Left ventricle myocardium inferior (tissue), 1 donor: ENCODE measurements at regions not wholly inside any gene's neighbourhood (a gene's known extent, or its start where the extent isn't known, plus 50 kb on each side); places are given as distances from the start of the nearest gene placed in this dataset.
"Not testable (repeated sequence)": the region's sequence is repeated elsewhere in the genome, so short reads cannot be mapped to it uniquely, and the experiment has no call there.

Experiments used
- DNase-seq: peaks from one replicate; pipeline ENCODE4 v3.0.0-alpha.2; 2020
- H3K27ac ChIP-seq: fragments of 200-600 bp; replicated peaks from 2 replicates; pipeline ENCODE4 v1.8.0; 2021
- H3K27me3 ChIP-seq: fragments of 200-600 bp; 2 replicates; pipeline ENCODE4 v1.8.0; 2021; ENCODE audit warnings: low read depth
- H3K36me3 ChIP-seq: fragments of 200-600 bp; 2 replicates; pipeline ENCODE4 v1.8.0; 2021
- H3K4me1 ChIP-seq: fragments of 200-600 bp; 2 replicates; pipeline ENCODE4 v1.8.0; 2021
- H3K4me3 ChIP-seq: fragments of 200-600 bp; 2 replicates; pipeline ENCODE4 v1.8.0; 2021; ENCODE audit warnings: mild to moderate bottlenecking, moderate library complexity
- H3K9me3 ChIP-seq: fragments of 200-600 bp; replicated peaks from 2 replicates; pipeline ENCODE4 v1.8.0; 2021
- intact Hi-C: fragments of 100-400 bp; cut with micrococcal nuclease; formaldehyde crosslinking; loops from one replicate; pipeline ENCODE4 v1.11.0; 2022
- donor health status: DM: no; HTN: yes; CAD: no; lungs with severe emphysema.

DNA sequence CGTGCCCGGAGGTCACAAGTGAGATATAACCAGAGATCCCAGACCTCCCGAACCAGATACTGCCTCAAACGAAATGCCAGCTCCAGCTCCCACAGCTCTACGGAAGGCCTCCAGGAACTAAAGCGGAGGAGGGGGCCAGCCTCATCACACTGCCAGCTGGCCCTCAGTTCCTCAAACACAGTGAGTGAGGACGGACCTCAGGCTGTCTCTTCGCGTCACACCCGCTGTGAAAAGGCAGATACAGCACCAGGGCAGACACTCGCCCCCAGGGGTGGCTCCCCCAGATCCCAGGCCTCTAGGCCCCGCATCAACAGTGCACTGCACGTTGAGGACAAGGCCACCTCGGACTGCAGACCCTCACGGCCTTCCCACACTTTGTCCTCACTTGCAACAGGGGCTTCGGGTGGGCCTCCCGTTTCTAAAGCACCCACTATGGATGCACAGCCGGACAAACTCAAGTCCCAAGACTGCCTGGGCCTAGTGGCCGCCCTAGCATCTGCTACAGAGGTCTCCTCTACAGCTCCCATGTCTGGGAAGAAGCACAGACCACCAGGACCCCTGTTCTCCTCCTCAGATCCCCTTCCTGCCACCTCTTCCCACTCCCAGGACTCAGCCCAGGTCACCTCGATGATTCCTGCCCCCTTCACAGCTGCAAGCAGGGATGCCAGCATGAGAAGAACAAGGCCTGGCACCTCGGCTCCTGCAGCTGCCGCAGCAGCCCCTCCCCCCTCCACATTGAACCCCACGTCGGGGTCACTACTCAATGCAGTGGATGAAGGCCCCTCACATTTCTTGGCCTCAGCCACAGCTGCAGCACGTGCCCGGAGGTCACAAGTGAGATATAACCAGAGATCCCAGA is 149.3 kb upstream of the C1QTNF3 start:
- DNase-seq, result peak; percentile 25
- H3K9me3 ChIP-seq, H3K27ac ChIP-seq, intact Hi-C loops, H3K4me1 ChIP-seq, H3K27me3 ChIP-seq, H3K4me3 ChIP-seq: not testable (repeated sequence)
- H3K36me3 ChIP-seq, result peaks cover 24% of the 10 kb centered on the region

DNA sequence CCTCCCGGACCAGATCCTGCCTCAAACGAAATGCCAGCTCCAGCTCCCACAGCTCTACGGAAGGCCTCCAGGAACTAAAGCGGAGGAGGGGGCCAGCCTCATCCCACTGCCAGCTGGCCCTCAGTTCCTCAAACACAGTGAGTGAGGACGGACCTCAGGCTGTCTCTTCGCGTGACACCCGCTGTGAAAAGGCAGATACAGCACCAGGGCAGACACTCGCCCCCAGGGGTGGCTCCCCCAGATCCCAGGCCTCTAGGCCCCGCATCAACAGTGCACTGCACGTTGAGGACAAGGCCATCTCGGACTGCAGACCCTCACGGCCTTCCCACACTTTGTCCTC is 149.9 kb upstream of the C1QTNF3 start:
- H3K9me3 ChIP-seq, intact Hi-C loops, H3K4me3 ChIP-seq, H3K4me1 ChIP-seq, H3K27ac ChIP-seq, H3K27me3 ChIP-seq, DNase-seq: not testable (repeated sequence)
- peaks cover 24% of the 10 kb centered on the region for H3K36me3 ChIP-seq

DNA sequence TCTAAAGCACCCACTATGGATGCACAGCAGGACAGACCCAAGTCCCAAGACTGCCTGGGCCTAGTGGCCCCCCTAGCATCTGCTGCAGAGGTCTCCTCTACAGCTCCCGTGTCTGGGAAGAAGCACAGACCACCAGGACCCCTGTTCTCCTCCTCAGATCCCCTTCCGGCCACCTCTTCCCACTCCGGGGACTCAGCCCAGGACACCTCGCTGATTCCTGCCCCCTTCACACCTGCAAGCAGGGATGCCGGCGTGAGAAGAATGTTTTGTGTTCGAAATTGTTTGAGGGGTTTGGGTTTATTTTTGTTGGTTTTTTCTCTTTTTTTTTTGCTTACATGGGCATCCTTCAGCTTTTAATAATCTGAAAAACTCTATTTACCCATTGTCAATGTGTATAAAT is 150.3 kb upstream of the C1QTNF3 start:
- H3K9me3 ChIP-seq, intact Hi-C loops, H3K27me3 ChIP-seq, H3K4me1 ChIP-seq, H3K4me3 ChIP-seq, DNase-seq, H3K27ac ChIP-seq: not testable (repeated sequence)
- peaks cover 24% of the 10 kb centered on the region for H3K36me3 ChIP-seq

DNA sequence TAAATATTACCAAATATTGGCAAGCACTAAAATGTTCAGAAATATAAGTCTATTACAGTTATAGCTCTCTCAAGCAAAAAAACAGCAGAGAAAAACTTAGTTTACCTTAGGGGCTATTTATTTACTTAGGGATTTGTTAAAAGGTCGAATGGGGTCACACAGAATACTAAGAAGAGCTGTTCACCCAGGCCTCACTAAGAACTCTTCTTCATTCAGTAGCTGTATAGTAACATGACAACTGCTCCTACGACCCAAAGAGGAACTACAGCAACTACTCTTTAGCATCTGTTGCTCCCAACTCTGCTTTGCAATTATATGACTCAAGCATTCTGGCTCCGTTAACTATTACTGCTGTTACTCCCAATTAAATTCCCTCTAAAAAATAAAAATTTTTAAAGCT is 150.8 kb upstream of the C1QTNF3 start:
- H3K4me1 ChIP-seq, H3K4me3 ChIP-seq, H3K27ac ChIP-seq, H3K27me3 ChIP-seq, H3K9me3 ChIP-seq, intact Hi-C loops, DNase-seq: not testable (repeated sequence)
- H3K36me3 ChIP-seq, result peaks cover 24% of the 10 kb centered on the region

DNA sequence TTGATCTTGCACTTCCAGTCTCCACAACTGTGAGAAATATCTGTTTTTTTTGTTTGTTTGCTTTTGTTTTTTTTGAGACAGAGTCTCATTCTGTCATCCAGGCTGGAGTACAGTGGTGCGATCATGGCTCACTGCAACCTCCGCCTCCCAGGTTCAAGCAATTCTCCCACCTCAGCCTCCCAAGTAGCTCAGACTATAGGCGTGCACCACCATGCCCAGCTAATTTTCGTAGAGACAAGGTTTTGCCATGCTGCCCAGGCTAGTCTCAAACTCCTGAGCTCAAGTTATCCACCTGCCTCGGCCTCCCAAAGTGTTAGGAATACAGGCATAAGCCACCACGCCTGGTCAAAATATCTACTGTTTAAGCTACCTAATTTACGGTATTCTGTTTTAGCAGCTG is 153.1 kb upstream of the C1QTNF3 start:
- DNase-seq, H3K4me1 ChIP-seq, intact Hi-C loops, H3K4me3 ChIP-seq, H3K9me3 ChIP-seq, H3K27me3 ChIP-seq, H3K27ac ChIP-seq: not testable (repeated sequence)
- peaks cover 10% of the 10 kb centered on the region for H3K36me3 ChIP-seq

DNA sequence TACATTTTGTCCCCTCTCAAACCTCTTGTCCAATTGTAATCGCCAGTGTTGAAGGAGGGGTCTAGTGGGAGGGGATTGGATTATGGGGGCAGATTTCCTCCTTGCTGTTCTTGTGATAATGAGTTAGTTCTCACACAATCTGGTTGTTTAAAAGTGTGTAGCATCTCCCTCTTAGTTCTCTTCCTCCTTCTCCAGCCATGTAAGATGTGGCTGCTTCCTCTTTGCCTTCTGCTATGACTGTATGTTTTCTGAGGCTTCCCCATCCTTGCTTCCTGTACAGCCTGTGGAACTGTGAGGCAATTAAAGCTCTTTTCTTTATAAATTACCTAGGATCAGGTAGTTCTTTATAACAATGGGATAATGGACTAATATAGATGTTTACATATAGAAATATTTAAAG is 162.3 kb upstream of the C1QTNF3 start:
- H3K27me3 ChIP-seq, H3K36me3 ChIP-seq, H3K4me3 ChIP-seq, H3K9me3 ChIP-seq, H3K4me1 ChIP-seq, H3K27ac ChIP-seq, DNase-seq, intact Hi-C loops: not testable (repeated sequence)

DNA sequence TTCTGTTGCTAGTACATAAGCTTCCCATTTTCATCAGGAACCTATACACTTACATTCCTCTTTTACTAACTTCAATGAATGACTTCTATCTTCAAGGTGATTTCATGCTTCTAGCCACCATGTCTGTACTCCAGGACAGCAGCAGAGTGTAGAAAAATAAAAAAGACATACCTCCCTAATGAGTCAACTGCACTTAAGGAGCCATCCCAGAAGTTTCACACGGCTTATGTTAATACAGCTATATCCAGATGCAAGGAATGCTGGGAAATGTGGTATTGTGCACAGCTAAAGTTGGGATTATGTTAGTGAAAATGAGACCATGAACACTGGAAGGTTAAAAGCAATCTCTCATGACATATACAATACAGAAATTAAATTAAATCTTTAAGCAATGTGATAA is 174.4 kb upstream of the C1QTNF3 start:
- H3K36me3 ChIP-seq, H3K27ac ChIP-seq, intact Hi-C loops, DNase-seq, H3K4me1 ChIP-seq, H3K9me3 ChIP-seq, H3K27me3 ChIP-seq, H3K4me3 ChIP-seq: not testable (repeated sequence)

DNA sequence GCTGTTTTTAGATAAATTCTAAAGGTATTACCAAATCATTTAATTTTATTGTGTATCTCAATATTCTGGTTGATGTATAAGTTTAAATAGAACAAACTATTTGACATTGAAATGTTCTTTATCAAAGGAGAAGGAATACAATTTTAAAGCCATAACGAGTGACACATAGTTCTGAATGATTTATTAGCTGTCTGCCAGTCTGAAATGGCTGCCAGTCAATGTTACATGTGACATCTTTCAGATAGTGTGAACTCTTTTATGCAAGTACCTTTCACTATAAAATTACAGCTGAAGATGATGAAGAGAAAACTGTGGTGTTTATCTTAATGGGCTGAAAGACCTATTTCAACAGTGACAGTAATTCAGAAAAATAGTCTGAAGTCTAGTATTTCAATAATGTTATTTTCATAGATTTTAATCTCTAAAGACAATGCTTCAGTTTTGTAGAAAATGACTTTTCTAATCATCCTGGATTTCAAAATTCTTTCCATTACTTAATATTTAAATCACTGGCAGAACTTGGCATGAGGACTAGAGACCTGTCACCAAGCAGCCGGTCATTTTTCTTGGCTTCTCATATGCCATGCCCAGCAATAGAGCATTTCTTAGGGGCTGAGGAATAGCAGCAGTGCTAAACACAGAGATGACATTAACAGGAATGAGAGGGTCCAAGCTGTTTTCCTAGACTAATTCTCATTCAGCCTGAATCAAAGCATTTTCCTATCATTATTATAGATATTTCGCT is 178.5 kb upstream of the C1QTNF3 start:
- H3K9me3 ChIP-seq, DNase-seq, H3K4me1 ChIP-seq, H3K27me3 ChIP-seq, H3K4me3 ChIP-seq, H3K36me3 ChIP-seq, intact Hi-C loops: not testable (repeated sequence)
- peak overlapping the region; percentile 4 for H3K27ac ChIP-seq

DNA sequence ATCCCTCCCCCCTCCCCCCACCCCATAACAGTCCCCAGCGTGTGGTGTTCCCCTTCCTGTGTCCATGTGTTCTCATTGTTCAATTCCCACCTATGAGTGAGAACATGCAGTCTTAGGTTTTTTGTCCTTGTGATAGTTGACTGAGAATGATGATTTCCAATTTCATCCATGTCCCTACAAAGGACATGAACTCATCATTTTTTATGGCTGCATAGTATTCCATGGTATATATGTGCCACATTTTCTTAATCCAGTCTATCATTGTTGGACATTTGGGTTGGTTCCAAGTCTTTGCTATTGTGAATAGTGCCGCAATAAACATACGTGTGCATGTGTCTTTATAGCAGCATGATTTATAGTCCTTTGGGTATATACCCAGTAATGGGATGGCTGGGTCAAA is 180.1 kb upstream of the C1QTNF3 start:
- H3K4me3 ChIP-seq, H3K9me3 ChIP-seq, H3K27ac ChIP-seq, H3K4me1 ChIP-seq, H3K27me3 ChIP-seq, intact Hi-C loops, H3K36me3 ChIP-seq, DNase-seq: not testable (repeated sequence)

DNA sequence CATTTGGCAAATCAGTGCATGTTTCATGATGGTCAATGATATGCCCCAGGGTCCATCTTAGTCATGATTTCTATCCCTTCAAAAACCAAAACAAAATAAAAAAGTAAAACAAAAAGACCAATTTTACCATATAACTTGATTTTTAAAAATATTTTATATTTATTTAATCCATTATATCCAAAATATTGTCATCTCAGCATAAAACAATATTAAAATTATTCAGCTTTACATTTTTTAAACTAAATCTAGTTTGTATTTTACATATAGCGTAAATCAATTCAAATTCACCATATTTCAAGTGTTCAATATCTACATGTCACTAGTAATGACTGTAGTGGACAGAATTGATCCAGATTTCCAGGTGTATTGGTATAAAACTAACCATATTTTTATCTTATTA is 187.4 kb upstream of the C1QTNF3 start:
- DNase-seq, H3K27me3 ChIP-seq, H3K27ac ChIP-seq, intact Hi-C loops, H3K9me3 ChIP-seq, H3K4me3 ChIP-seq, H3K36me3 ChIP-seq, H3K4me1 ChIP-seq: not testable (repeated sequence)

DNA sequence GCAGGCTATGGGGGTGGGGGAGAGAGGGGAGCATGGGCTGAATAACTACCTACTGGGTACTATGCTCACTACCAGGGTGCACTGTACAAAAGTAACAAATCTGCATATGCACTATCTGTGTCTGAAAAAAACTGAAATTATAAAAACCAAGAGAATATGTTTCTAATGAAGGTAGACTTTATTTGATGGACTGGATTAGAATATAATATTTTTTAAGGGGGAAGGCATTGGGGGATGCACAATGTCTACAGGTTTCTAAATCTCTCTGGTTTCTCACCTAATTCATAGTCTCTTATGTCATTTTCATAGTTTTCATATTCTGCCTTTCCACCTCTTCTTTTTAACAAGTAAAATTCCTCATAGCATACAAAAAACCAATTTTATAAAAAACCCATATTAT is 200.8 kb upstream of the C1QTNF3 start:
- H3K27ac ChIP-seq, result peak overlapping the region; percentile 92

DNA sequence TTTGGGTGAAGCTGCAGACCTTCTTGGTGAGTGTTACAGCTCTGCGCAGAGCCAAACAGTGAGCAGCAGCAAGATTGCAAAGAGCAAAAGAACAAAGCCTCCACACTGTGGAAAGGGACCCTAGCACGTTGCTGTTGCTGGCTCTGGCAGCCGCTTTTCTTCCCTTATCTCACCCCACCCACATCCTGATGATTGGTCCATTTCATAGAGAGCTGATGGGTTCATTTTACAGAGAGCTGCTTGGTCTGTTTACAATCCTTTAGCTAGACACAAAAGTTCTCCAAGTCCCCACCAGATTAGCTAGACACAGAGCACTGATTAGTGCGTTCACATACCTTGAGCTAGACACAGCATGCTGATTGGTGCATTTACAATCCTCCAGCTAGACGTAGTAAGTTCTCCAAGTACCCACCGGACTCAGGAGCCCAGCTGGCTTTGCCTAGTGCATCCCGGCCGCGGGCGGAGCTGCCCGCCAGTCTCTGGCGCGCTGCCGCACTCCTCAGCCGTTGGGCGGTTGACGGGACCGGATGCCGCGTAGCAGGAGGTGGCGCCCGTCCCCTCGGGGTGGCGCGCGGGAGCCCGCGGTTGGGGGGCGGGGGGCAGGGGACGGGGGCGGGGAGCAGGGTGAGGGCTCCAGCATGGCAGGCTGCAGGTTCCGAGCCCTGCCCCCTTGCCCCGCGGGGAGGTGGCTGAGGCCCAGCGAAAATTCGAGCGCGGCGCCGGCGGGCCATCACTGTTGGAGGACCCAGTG is 201.4 kb upstream of the C1QTNF3 start:
- intact Hi-C loops, H3K9me3 ChIP-seq, H3K36me3 ChIP-seq, H3K27me3 ChIP-seq, H3K4me1 ChIP-seq: not testable (repeated sequence)
- DNase-seq, result peak; percentile 66
- peak overlapping the region; percentile 92 for H3K27ac ChIP-seq
- peak overlapping the region; percentile 69 for H3K4me3 ChIP-seq

More for the DNA sequence above, 200.8 kb upstream of the C1QTNF3 start:
- intact Hi-C loops, H3K4me1 ChIP-seq, H3K27me3 ChIP-seq, H3K9me3 ChIP-seq, H3K36me3 ChIP-seq, DNase-seq: not testable (repeated sequence)
- peak overlapping the region; percentile 69 for H3K4me3 ChIP-seq

DNA sequence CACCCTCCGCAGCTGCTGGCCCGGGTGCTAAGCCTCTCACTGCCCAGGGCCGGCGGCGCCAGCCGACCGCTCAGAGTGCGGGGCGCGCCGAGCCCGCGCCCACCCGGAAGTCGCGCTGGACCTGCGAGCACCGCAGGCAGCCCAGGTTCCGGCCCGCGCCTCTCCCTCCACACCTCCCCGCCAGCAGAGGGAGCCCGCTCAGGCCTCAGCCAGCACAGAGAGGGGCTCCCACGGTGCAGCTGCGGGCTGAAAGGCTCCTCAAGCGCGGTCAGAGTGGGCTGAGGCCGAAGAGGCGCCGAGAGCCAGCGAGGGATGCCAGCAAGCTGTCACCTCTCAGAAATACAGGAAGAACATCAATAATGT is 202.0 kb upstream of the C1QTNF3 start:
- H3K27me3 ChIP-seq, H3K9me3 ChIP-seq, intact Hi-C loops, H3K4me1 ChIP-seq, H3K36me3 ChIP-seq, DNase-seq: not testable (repeated sequence)
- Histone ChIP-seq H3K4me3 (peak overlapping the region; percentile 69), H3K27ac (peak overlapping the region; percentile 92)

DNA sequence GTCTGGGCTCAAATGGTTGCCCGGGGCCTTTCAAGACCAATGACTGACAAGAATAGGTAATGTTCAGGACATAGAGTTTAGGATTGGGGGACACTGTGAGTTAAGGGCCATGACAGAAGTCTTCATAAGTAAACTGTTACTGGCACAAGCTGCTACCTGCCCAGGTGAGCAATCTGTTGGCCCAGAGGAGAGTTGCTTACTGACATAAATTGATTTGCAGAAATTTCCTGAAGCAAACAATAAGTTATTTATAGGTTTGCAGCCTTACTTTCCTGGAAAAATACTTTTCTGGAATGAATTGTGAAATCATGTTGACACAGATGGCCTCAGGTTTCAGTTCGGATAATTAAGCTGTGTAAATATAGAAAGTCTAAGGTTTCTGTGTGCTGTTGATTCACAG is 202.8 kb upstream of the C1QTNF3 start:
- peak overlapping the region; percentile 44 for H3K4me3 ChIP-seq
- H3K27ac ChIP-seq, result peak overlapping the region; percentile 46
- H3K9me3 ChIP-seq, H3K4me1 ChIP-seq, DNase-seq, H3K36me3 ChIP-seq, H3K27me3 ChIP-seq, intact Hi-C loops: not testable (repeated sequence)
